Stimulated activated CD8-positive, alpha-beta memory T cell treated with anti-CD3 and anti-CD28 coated beads, Interleukin-2, amount 100 ng/mL, for 1 hour (primary cell): ENCODE measurements at regions not wholly inside any gene's neighbourhood (a gene's known extent, or its start where the extent isn't known, plus 50 kb on each side); places are given as distances from the start of the nearest gene placed in this dataset.

Experiments used
- DNase-seq, 2 donors: peaks; one replicate each; pipeline ENCODE4 v3.0.0-alpha.2; 2020; ENCODE audit warnings: low read depth in 2 of 2

GRCh38 chr10:64497306-64497705, 976.1 kb downstream of the REEP3 start:
- DNase-seq: no peak

- DNase-seq: no peak
Measured at GRCh38 chr10:64501807-64502206, 980.6 kb downstream of the REEP3 start.

GRCh38 chr10:64502936-64503335, 981.7 kb downstream of the REEP3 start:
- no peak for DNase-seq

GRCh38 chr10:64503429-64503828, 982.2 kb downstream of the REEP3 start:
- no peak for DNase-seq

- DNase-seq: no peak
Measured at GRCh38 chr10:64505501-64505900, 984.3 kb downstream of the REEP3 start.

GRCh38 chr10:64506963-64507362, 985.8 kb downstream of the REEP3 start:
- DNase-seq: no peak

GRCh38 chr10:64507651-64508028, 986.4 kb downstream of the REEP3 start:
- no peak for DNase-seq

GRCh38 chr10:64508029-64508661, 986.9 kb downstream of the REEP3 start:
- DNase-seq: no peak

GRCh38 chr10:64515970-64516699, 994.9 kb downstream of the REEP3 start:
- no peak for DNase-seq

- no peak for DNase-seq
Measured at GRCh38 chr10:64518456-64518855, 997.3 kb downstream of the REEP3 start.

GRCh38 chr10:64519427-64519826, 998.2 kb downstream of the REEP3 start:
- DNase-seq: no peak

GRCh38 chr10:64519831-64520230, 998.6 kb downstream of the REEP3 start:
- no peak for DNase-seq

GRCh38 chr10:64523065-64523759, 1002.0 kb downstream of the REEP3 start:
- DNase-seq: no peak

GRCh38 chr10:64528294-64529002, 1007.2 kb downstream of the REEP3 start:
- no peak for DNase-seq

GRCh38 chr10:64529003-64529350, 1007.8 kb downstream of the REEP3 start:
- DNase-seq: no peak

- no peak for DNase-seq
Measured at GRCh38 chr10:64534616-64535015, 1013.4 kb downstream of the REEP3 start.

GRCh38 chr10:64535131-64535867, 1014.1 kb downstream of the REEP3 start:
- no peak for DNase-seq

GRCh38 chr10:64537112-64537511, 1015.9 kb downstream of the REEP3 start:
- DNase-seq: no peak

- DNase-seq: no peak
Measured at GRCh38 chr10:64537928-64538327, 1016.7 kb downstream of the REEP3 start.

GRCh38 chr10:64546073-64546472, 1024.9 kb downstream of the REEP3 start:
- DNase-seq: no peak

- DNase-seq: no peak
Measured at GRCh38 chr10:64547168-64547567, 1026.0 kb downstream of the REEP3 start.

- DNase-seq: no peak
Measured at GRCh38 chr10:64555666-64556065, 1034.5 kb downstream of the REEP3 start.
